Activated naive CD8-positive, alpha-beta T cell (primary cell): ENCODE measurements at regions not wholly inside any gene's neighbourhood (a gene's known extent, or its start where the extent isn't known, plus 50 kb on each side); places are given as distances from the start of the nearest gene placed in this dataset.

ENCODE experiments used
- H3K27ac Mint-ChIP-seq: one replicate; pipeline ENCODE4 v1.8.0; 2021; ENCODE audit warnings: mixed read lengths
- H3K27me3 Mint-ChIP-seq: one replicate; pipeline ENCODE4 v1.8.0; 2021; ENCODE audit warnings: mixed read lengths
- H3K36me3 Mint-ChIP-seq: one replicate; pipeline ENCODE4 v1.8.0; 2021; ENCODE audit warnings: mixed read lengths
- H3K4me1 Mint-ChIP-seq: one replicate; pipeline ENCODE4 v1.8.0; 2021; ENCODE audit warnings: low read depth, mixed read lengths
- H3K4me3 Mint-ChIP-seq: one replicate; pipeline ENCODE4 v1.8.0; 2021; ENCODE audit warnings: mild to moderate bottlenecking, mixed read lengths
- H3K9me3 Mint-ChIP-seq: one replicate; pipeline ENCODE4 v1.8.0; 2021; ENCODE audit warnings: low read depth, mixed read lengths

DNA sequence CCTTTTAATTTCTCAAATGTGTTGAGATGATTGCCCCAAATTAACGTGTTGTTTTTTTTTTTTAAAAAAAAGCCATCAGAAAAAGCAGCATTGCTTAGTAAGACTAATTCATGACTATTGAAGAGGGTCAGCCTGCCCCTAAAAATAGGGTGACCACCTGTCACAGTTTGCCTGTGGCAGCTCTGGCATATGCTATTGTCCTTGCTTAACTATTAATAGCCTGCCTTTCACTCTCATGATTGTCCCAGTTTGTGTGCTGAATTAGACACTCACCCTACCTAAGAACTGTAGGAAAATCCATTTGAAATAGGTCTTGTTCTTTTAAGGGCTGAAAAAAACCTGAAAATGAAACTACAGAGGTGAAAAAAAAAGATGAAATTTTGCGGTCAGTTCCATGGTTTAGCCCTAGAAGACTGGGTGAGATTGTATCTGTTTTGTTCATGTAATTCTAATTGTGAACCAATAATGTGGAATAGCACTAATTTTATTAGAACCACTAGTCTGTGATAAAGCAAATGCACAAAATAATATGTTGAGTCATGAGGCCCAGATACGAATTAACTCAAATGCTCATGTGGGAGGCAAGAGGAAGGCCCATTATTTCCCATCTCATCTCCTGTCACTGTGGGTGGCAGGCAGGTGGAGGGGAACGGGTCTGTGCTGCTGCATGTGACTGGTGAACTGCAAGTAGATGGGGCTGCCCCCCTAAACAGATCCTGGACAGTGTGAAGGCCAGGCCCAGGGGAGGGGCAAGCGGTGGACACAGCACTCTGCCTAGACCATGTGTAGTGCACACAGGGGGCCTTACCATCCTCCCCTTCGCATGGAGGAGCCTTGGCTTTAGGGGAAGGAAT, 265.4 kb upstream of the NFE2L3 start:
- peaks cover 15% of the 10 kb centered on the region for H3K27me3 Mint-ChIP-seq
- no peak overlapping the region for H3K27ac Mint-ChIP-seq
- H3K4me3 Mint-ChIP-seq: no peak overlapping the region
- no peaks in the 10 kb centered on the region for H3K9me3 Mint-ChIP-seq
- no peaks in the 10 kb centered on the region for H3K36me3 Mint-ChIP-seq
- H3K4me1 Mint-ChIP-seq: no peaks in the 10 kb centered on the region

DNA sequence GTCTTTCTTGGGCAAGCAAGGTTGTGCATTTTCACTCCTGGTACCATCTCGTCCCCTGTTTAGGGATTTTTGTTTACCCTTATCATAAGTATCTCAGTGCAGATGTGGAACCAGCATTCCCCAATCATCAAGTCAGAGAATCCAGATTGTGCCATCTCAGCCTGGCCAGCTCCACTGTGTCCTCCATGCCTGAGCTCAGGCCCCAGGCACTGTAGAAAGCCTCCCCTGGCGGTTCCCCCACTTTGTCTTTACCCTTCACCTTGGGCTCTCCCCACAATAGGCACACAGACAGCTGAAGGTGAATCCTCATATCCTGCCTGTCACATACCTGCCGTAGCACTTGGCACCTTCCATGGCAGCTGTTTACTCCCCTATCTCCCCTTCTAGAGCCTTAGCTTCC, 264.7 kb upstream of the NFE2L3 start:
- no peak overlapping the region for H3K4me3 Mint-ChIP-seq
- no peaks in the 10 kb centered on the region for H3K9me3 Mint-ChIP-seq
- no peak overlapping the region for H3K27ac Mint-ChIP-seq
- H3K4me1 Mint-ChIP-seq: no peaks in the 10 kb centered on the region
- peaks cover 12% of the 10 kb centered on the region for H3K27me3 Mint-ChIP-seq
- no peaks in the 10 kb centered on the region for H3K36me3 Mint-ChIP-seq

DNA sequence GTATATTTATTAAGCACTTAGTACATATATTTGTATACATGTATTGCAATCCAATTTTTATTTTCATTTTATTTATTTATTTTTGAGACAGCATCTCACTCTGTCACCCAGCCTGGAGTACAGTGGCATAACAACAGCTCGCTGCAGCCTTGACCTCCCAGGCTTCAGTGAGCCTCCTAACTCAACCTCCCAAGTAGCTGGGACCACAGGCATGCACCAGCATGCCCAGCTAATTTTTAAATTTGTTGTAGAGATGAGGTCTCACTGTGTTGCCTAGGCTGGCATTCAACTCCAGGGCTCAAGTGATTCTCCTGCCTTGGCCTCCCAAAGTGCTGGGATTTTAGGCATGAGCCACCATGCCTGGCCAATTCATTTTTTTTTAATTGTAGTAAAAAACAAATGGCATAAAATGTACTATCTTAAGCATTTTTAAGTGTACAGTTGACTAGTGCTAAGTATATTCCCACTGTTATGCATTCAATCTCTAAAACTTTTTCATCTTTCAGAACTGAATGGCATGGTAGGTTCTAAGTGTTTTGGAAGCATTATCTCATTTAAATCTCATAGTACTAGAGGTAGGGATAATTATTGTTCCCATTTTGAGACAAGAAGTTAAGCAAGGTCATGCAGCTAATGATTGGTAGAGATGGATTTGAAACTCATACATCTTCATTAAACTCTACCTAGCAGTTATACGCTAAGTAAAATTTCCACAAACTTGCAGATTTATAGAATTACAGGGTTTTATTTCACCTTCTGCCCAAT, 264.0 kb upstream of the NFE2L3 start:
- Mint-ChIP-seq H3K9me3 (no peaks in the 10 kb centered on the region), H3K27ac (no peak overlapping the region), H3K27me3 (peaks cover 8% of the 10 kb centered on the region), H3K36me3 (no peaks in the 10 kb centered on the region), H3K4me3 (no peak overlapping the region), H3K4me1 (peaks cover 2% of the 10 kb centered on the region)

DNA sequence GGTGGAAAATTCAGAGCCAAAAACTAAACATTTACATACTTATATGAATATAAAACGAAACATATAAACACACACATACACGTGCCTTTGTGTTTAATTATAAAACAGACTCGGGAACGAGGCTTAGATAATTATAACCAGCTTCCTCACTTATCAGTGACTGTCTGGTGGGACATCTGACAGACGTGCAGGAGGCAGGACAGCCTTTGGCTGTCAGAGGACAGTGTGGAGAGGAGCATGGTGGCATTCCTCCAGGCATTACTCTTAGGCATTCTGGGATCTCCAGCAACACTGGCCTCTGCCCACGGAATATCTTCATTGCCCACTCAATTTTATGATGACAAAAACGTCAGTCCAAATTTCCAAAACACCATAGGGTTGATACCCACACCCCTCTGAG, 262.2 kb upstream of the NFE2L3 start:
- Mint-ChIP-seq H3K27me3 (peaks cover 5% of the 10 kb centered on the region), H3K4me1 (peaks cover 18% of the 10 kb centered on the region), H3K4me3 (no peak overlapping the region), H3K36me3 (no peaks in the 10 kb centered on the region), H3K27ac (no peak overlapping the region), H3K9me3 (no peaks in the 10 kb centered on the region)

DNA sequence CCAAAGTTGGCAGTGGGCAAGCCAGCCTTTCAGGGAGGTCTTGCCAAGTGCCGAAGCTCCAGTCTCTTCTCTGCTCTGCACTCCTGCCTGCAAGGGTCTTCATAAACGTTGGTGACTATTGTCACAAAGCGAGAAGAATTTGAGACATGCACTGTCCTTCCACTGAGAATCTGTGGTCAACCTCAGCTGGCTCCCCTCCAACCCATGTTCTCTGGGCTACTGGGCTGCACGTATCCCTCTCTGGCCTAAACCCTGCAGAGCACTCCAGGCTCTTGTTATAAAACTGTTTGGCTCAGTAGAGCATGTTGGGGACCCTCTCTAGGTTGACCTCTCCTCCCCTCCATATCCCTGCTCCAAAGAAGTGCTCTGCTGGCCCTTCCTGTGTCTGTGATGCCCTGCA, 260.4 kb upstream of the NFE2L3 start:
- peaks cover 6% of the 10 kb centered on the region for H3K27me3 Mint-ChIP-seq

DNA sequence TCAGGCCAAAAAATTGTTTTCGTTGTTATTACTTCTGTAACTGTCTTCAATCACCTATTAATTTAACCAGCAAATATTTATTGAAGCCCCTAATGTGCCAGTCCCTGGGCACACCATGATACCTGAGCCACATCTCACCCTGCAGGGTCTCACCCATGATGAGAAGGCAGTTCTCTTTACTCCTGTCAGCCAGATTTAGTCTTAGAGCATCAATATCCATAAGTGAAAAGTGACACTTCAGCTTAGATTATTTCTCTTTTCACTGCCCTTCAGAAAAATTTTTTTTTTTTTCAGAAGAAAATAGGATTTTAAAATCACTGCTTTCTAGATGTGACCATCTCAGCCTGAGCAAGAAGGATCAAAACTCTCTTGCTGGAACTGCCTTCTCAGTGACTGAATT, 258.6 kb upstream of the NFE2L3 start:
- no peaks in the 10 kb centered on the region for H3K36me3 Mint-ChIP-seq
- H3K9me3 Mint-ChIP-seq: no peaks in the 10 kb centered on the region
- peak overlapping the region; percentile 91 for H3K4me3 Mint-ChIP-seq
- H3K4me1 Mint-ChIP-seq: peaks cover 26% of the 10 kb centered on the region
- H3K27me3 Mint-ChIP-seq: peaks cover 6% of the 10 kb centered on the region
- H3K27ac Mint-ChIP-seq: no peak overlapping the region

More for the DNA sequence above, 260.4 kb upstream of the NFE2L3 start:
- Mint-ChIP-seq H3K36me3 (no peaks in the 10 kb centered on the region), H3K9me3 (no peaks in the 10 kb centered on the region), H3K4me1 (peaks cover 26% of the 10 kb centered on the region), H3K27ac (no peak overlapping the region), H3K4me3 (no peak overlapping the region)

DNA sequence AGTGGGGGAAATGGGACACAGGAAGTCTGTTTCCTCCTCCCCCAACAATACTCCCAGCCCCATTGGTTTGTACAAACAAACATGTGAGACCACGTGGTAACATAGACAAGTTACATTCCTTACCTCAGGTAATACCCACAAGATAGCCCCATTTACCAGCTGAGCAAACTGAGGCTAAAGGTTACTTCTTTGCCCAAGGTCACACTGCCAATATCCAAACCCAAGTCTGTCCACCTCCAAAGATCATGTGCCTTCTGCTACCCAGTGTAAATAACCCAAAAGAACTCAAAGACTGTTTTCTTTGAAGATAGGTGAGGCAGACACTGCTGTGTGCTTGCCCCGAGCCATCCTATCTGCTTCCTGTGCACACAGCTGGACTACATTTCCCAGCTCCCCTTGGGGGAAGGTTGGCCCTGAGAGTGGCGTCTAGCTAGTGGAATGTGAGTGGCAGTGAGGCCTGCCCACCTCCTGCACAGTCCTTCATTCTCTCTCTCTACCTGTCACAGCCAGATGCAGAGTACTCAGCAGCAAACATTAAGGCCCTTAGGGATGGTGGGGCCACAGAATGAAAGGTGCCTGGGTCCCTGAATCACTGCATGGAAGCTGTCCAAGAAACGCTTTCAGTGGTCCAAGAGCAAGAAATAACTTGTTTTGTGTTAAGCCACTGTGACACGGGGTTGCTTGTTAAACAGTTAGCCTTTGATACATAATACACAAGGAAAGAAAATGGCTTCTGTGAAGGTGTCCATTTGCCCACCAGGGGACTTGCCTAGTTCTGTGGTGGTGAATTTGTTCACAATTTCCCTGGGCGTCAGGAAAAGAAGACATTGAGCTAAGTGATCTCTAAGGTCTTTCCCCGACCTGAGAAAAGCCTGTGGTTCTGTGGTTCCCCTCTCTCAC, 257.7 kb upstream of the NFE2L3 start:
- H3K27ac Mint-ChIP-seq: no peak overlapping the region
- peaks cover 26% of the 10 kb centered on the region for H3K4me1 Mint-ChIP-seq
- H3K36me3 Mint-ChIP-seq: no peaks in the 10 kb centered on the region
- H3K27me3 Mint-ChIP-seq: peaks cover 5% of the 10 kb centered on the region
- H3K4me3 Mint-ChIP-seq: peak overlapping the region; percentile 69
- no peaks in the 10 kb centered on the region for H3K9me3 Mint-ChIP-seq

DNA sequence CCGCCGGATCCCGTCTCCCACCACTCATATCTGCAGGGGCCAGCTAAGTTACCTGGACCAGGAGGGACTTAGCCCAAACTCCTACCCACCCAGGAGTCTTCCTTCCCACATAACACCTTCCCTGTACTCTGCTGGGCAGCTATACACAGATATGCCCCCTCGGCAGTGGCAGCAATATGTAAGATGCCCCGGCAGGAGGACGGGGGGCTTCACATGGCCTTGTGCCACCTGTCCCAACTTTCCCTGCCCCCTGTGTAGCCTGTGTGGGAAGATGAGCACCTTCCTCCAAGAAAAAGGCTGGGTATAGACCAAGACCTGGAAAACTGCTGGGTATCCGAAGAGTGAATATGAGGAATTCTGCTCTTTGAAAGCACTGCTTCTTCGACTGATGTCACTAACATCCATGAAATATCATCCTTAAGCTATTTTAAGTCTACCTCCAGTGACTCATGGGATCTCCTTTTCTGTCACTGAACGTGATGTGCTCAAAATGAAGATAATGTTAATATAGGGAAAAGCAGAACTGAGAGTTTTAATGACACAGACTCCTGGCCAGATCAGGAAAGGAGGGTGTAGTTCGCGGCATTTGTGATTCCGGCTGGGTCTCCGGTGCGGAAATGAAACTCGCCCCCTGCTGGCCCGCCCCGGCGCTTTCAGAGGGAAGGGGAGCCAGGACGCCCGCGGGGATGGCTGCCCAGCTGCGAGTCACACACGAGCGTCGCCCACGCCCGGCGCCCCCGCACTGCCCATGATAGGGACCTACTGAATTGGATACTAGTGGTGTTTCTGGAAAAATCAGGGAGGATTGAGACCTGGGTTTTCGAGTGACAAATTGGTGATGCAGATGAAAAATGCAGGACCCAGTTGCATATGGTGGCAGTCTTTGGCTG, 256.9 kb upstream of the NFE2L3 start:
- H3K27ac Mint-ChIP-seq: no peak overlapping the region
- H3K4me1 Mint-ChIP-seq: peaks cover 26% of the 10 kb centered on the region
- H3K9me3 Mint-ChIP-seq: no peaks in the 10 kb centered on the region
- H3K36me3 Mint-ChIP-seq: no peaks in the 10 kb centered on the region
- peak overlapping the region; percentile 33 for H3K4me3 Mint-ChIP-seq
- peaks cover 2% of the 10 kb centered on the region for H3K27me3 Mint-ChIP-seq

DNA sequence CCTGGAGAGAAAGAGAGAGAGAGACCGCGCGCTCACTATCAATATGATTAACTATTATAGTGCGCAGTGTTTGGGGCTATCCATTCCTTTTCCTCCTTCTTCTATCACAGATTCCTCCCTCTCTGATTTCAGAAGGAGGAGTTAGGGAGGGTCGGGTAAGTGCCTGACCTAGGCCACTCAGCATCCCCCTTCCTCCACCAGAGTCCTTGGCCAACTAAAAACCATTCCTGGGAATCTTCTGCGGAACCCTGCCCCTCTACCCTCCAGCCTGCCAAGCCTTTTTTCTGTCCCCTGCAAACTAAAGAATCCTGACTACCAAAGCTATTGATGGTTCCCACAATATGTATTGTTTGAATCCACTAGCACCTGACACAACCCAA, 256.2 kb upstream of the NFE2L3 start:
- H3K4me1 Mint-ChIP-seq: peaks cover 26% of the 10 kb centered on the region
- no peaks in the 10 kb centered on the region for H3K9me3 Mint-ChIP-seq
- H3K36me3 Mint-ChIP-seq: no peaks in the 10 kb centered on the region
- H3K27ac Mint-ChIP-seq: no peak overlapping the region
- no peak overlapping the region for H3K4me3 Mint-ChIP-seq
- H3K27me3 Mint-ChIP-seq: peaks cover 2% of the 10 kb centered on the region

DNA sequence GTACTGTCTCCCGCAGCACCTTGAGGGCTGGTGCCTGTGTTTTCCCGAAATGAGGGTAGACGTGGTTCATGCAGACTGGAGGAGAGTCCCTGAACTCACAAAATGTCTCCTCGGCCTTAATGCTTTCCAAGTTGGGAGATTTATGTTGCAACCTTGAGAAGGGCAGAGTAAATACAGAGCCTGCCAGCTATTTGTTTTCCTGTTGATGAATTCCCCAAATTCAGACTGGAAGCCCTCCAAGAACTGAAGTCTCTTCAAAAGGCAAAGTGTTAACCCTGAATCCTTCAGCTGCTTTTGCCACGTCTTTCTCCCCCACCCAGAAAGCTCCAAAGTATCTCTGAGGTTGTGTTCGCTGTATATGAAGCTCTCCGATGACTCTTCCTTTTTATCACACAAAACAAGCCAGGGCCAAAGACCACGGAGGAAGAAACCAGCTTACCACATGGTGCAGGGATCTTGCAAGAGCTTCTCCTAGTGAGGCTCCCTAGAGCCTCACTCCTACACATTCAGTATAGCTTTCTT, 254.7 kb upstream of the NFE2L3 start:
- Mint-ChIP-seq H3K27ac (no peak overlapping the region), H3K4me1 (peaks cover 26% of the 10 kb centered on the region), H3K27me3 (peaks cover 2% of the 10 kb centered on the region), H3K9me3 (no peaks in the 10 kb centered on the region), H3K4me3 (no peak overlapping the region), H3K36me3 (no peaks in the 10 kb centered on the region)

DNA sequence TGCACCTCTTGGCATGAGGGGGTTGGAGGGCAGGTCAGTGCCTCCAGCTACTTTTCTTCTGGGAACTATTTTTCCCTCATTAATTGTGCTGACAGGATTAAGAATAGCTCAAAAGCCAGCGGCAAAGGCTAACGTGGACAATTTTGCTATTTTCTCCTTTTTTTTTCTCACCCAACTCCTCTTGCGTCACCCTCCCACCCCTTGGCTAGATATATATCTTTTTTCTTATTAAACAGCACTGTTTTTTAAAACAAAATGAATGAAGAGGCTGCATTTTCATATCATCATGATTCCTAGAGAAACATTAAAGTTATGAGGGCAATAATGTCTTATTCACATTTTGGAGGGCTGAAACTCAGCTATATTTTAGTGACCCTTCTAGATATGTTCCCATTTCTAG, 251.8 kb upstream of the NFE2L3 start:
- Mint-ChIP-seq H3K4me3 (no peak overlapping the region), H3K27me3 (peaks cover 4% of the 10 kb centered on the region)

DNA sequence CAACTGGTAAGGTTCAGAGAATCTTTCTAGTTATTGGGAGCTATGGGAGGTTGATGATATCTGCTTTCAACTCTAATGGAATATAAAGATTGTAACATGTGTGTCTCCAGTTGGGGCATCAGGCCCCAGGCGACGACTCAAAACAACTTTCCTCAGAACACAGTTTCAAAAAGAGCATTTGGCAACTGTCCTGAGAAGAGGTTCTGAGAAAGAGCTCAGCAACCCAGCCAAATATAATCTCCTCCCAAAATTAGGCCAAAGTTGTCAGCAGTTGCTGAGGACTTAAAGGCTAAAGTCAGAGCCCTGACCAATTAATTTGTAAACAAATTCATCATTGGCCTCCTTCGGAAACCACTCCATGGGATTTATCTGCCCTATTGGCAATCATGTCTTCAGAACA, 251.1 kb upstream of the NFE2L3 start:
- no peak overlapping the region for H3K27ac Mint-ChIP-seq
- peaks cover 2% of the 10 kb centered on the region for H3K4me1 Mint-ChIP-seq
- no peak overlapping the region for H3K4me3 Mint-ChIP-seq
- H3K27me3 Mint-ChIP-seq: peaks cover 4% of the 10 kb centered on the region
- no peaks in the 10 kb centered on the region for H3K36me3 Mint-ChIP-seq
- H3K9me3 Mint-ChIP-seq: no peaks in the 10 kb centered on the region

More for the DNA sequence above, 251.8 kb upstream of the NFE2L3 start:
- Mint-ChIP-seq H3K9me3 (no peaks in the 10 kb centered on the region), H3K36me3 (no peaks in the 10 kb centered on the region), H3K27ac (no peak overlapping the region), H3K4me1 (peaks cover 3% of the 10 kb centered on the region)

DNA sequence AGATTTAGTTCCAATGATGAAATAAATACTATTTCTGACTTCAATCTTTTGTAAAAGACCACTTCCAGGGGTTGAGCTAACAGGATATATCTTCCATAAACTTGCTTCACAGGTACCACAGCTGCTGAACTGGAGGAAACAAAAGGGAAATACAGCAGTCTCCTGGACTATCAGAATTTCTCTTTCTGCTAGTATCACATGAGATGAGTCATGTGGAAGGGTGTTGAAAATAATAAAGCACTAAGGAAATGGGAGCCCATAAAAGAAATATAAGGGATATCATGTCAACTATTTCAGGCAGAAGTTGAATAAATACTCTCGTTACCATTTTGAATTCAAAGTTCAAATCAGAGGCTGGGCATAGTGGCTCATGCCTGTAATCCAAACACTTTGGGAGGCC, 250.3 kb upstream of the NFE2L3 start:
- no peaks in the 10 kb centered on the region for H3K36me3 Mint-ChIP-seq
- no peaks in the 10 kb centered on the region for H3K4me1 Mint-ChIP-seq
- no peak overlapping the region for H3K4me3 Mint-ChIP-seq
- peaks cover 4% of the 10 kb centered on the region for H3K27me3 Mint-ChIP-seq
- no peak overlapping the region for H3K27ac Mint-ChIP-seq
- no peaks in the 10 kb centered on the region for H3K9me3 Mint-ChIP-seq

DNA sequence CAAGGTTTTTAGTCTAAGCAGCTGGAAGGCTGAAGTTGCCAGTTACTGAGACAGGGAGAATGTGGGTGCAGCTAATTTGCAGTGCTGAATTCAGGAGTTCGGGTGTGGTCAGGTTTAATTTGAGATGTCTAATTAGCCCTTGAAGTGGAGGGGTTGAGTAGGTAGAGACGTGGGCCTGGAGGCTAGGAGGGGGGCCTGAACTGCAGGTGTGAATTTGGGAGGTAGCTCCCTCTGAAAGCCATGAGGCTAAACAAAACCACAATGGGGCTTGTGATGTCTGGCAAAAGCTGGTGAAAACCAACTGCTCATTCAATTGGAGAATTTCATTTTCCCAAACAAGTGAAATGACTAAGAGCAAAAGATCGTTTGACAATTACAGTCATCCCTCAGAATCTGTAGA, 246.0 kb upstream of the NFE2L3 start:
- H3K4me3 Mint-ChIP-seq: no peak overlapping the region
- peaks cover 4% of the 10 kb centered on the region for H3K27me3 Mint-ChIP-seq
- no peaks in the 10 kb centered on the region for H3K9me3 Mint-ChIP-seq
- no peaks in the 10 kb centered on the region for H3K4me1 Mint-ChIP-seq
- no peaks in the 10 kb centered on the region for H3K36me3 Mint-ChIP-seq
- no peak overlapping the region for H3K27ac Mint-ChIP-seq
